NCI-H187 treated with DMSO at 0.1 percent for 48 hours (cell line): ENCODE measurements at regions not wholly inside any gene's neighbourhood (a gene's known extent, or its start where the extent isn't known, plus 50 kb on each side); places are given as distances from the start of the nearest gene placed in this dataset.
"Not testable (repeated sequence)": the region's sequence is repeated elsewhere in the genome, so short reads cannot be mapped to it uniquely, and the experiment has no call there.

Experiments used
- DNase-seq: peaks from one replicate; lab custom pipeline; 2025; lab: John Stamatoyannopoulos, UW

- no peak for DNase-seq
These were observed 133.7 kb upstream of the SETBP1 start for GRCh38 chr18:44546954-44547353.

GRCh38 chr18:44548291-44549221 is 132.1 kb upstream of the SETBP1 start:
- DNase-seq: no peak

GRCh38 chr18:44552706-44553105 is 128.0 kb upstream of the SETBP1 start:
- no peak for DNase-seq

GRCh38 chr18:44556296-44556695 is 124.4 kb upstream of the SETBP1 start:
- DNase-seq: no peak

GRCh38 chr18:44557616-44558151 is 123.0 kb upstream of the SETBP1 start:
- DNase-seq: no peak

- DNase-seq: no peak
These were observed 121.9 kb upstream of the SETBP1 start for GRCh38 chr18:44558767-44559166.

GRCh38 chr18:44562986-44563385 is 117.7 kb upstream of the SETBP1 start:
- no peak for DNase-seq

- DNase-seq: no peak
These were observed 115.8 kb upstream of the SETBP1 start for GRCh38 chr18:44564922-44565321.

GRCh38 chr18:44568342-44568741 is 112.3 kb upstream of the SETBP1 start:
- no peak for DNase-seq

GRCh38 chr18:44568986-44569385 is 111.7 kb upstream of the SETBP1 start:
- no peak for DNase-seq

- DNase-seq: no peak
These were observed 111.2 kb upstream of the SETBP1 start for GRCh38 chr18:44569391-44570055.

- no peak for DNase-seq
These were observed 101.5 kb upstream of the SETBP1 start for GRCh38 chr18:44579028-44579702.

GRCh38 chr18:44579745-44580144 is 100.9 kb upstream of the SETBP1 start:
- no peak for DNase-seq

- no peak for DNase-seq
These were observed 100.5 kb upstream of the SETBP1 start for GRCh38 chr18:44580159-44580558.

- not testable (repeated sequence) for DNase-seq
These were observed 99.9 kb upstream of the SETBP1 start for GRCh38 chr18:44580782-44581181.

GRCh38 chr18:44582456-44582855 is 98.2 kb upstream of the SETBP1 start:
- no peak for DNase-seq

GRCh38 chr18:44584900-44585299 is 95.8 kb upstream of the SETBP1 start:
- no peak for DNase-seq

GRCh38 chr18:44586782-44587524 is 93.7 kb upstream of the SETBP1 start:
- no peak for DNase-seq

GRCh38 chr18:44588508-44588907 is 92.2 kb upstream of the SETBP1 start:
- DNase-seq: no peak

- no peak for DNase-seq
These were observed 90.9 kb upstream of the SETBP1 start for GRCh38 chr18:44589693-44590355.
